HL-60 (cell line): ENCODE measurements at regions not wholly inside any gene's neighbourhood (a gene's known extent, or its start where the extent isn't known, plus 50 kb on each side); places are given as distances from the start of the nearest gene placed in this dataset.

ENCODE experiments used
- CTCF ChIP-seq: IDR thresholded peaks from one replicate; pipeline ENCODE4 v1.5.1; 2011; ENCODE audit warnings: low read length, control low read depth, inconsistent platforms; ENCODE audit not compliant: insufficient read depth
- POLR2AphosphoS5 ChIP-seq: IDR thresholded peaks from 2 replicates; pipeline ENCODE4 v1.6.1; 2012; ENCODE audit warnings: low read depth
- REST ChIP-seq: IDR thresholded peaks from 2 replicates; pipeline ENCODE4 v1.6.1; 2012; ENCODE audit warnings: low read depth; ENCODE audit not compliant: insufficient replicate concordance

- TF ChIP-seq CTCF: no peak
- TF ChIP-seq POLR2AphosphoS5: no peak
- TF ChIP-seq REST: no peak
These were observed 558.5 kb downstream of the LRRIQ3 start for GRCh38 chr1:73639494-73639893.
